Heart left ventricle (tissue), 16 donors: ENCODE measurements at regions not wholly inside any gene's neighbourhood (a gene's known extent, or its start where the extent isn't known, plus 50 kb on each side); places are given as distances from the start of the nearest gene placed in this dataset.

Experiments
- ATAC-seq, 4 donors: fragments of 200-7000 bp; cut with Tn5 transposase; one replicate each; pipeline ENCODE4 v1.9.1; 2020 to 2022; ENCODE audit warnings: moderate library complexity in 4 of 4, mild to moderate bottlenecking in 3 of 4, moderate number of reproducible peaks in 1 of 4
- DNase-seq, 5 donors: peaks; one replicate each; pipeline ENCODE4 v3.0.0-alpha.2; 2020
- H3K27ac ChIP-seq, 12 donors: fragments of 200-600 bp; sonication (generic) in 4 of 12; one replicate each; pipeline versions ENCODE4 v1.5.0 to v1.8.0; 2016 to 2022; ENCODE audit warnings: mild to moderate bottlenecking in 2 of 12
- H3K27me3 ChIP-seq, 9 donors: fragments of 200-600 bp; sonication (generic) in 2 of 9; one replicate each; pipeline versions ENCODE4 v1.5.1 to v1.8.0; 2016 to 2022; ENCODE audit warnings: mild to moderate bottlenecking in 3 of 9
- H3K36me3 ChIP-seq, 9 donors: fragments of 200-600 bp; sonication (generic) in 2 of 9; one replicate each; pipeline versions ENCODE4 v1.5.0 to v1.8.0; 2018 to 2022; ENCODE audit warnings: mild to moderate bottlenecking in 2 of 9
- H3K4me1 ChIP-seq, 12 donors: fragments of 200-600 bp; sonication (generic) in 4 of 12; one replicate each; pipeline versions ENCODE4 v1.5.0 to v1.8.0; 2016 to 2022; ENCODE audit warnings: mild to moderate bottlenecking in 3 of 12
- H3K4me3 ChIP-seq, 12 donors: fragments of 200-600 bp; sonication (generic) in 4 of 12; one replicate each; pipeline versions ENCODE4 v1.5.0 to v1.8.0; 2017 to 2022; ENCODE audit warnings: mild to moderate bottlenecking in 9 of 12, moderate library complexity in 4 of 12
- H3K9me3 ChIP-seq, 12 donors: fragments of 200-600 bp; sonication (generic) in 4 of 12; one replicate each; pipeline versions ENCODE4 v1.5.0 to v1.8.0; 2016 to 2022; ENCODE audit warnings: mild to moderate bottlenecking in 1 of 12
- CTCF ChIP-seq, 12 donors: fragments of 200-600 bp; sonication (generic) in 4 of 12; IDR thresholded peaks; one replicate each; pipeline versions ENCODE4 v1.5.0 to v1.8.0; 2018 to 2022; ENCODE audit warnings: antibody characterized with exemption in 12 of 12, mild to moderate bottlenecking in 5 of 12
- POLR2A ChIP-seq, 2 donors: fragments of 450-650 bp; IDR thresholded peaks; one replicate each; pipeline ENCODE4 v1.6.1; 2017; ENCODE audit warnings: antibody characterized with exemption in 2 of 2, mild to moderate bottlenecking in 2 of 2, moderate library complexity in 2 of 2
- WGBS, 4 donors: extraction: QIAGEN DNeasy Blood & Tissue Kit in 2 of 4; methylation state at CpG; one replicate each; pipeline versions ENCODE4 v1.1.5 to v1.1.7; 2013 to 2018; 5-methylcytosine and 5-hydroxymethylcytosine counted together
- intact Hi-C, 10 donors: fragments of 100-400 bp; cut with DNase I; formaldehyde crosslinking; loops; one replicate each; pipeline versions ENCODE4 v1.11.1 to v1.14.2; 2022
- donor health status: ischemic (EF 13 %, LVEDD 7.1; RV severe dilation, severe dysfunction).
- donor health status: healthy with polysubstance abuse.
- donor health status: DM: no; HTN: yes; CAD: no.
- donor health status: DM: no; HTN: no; CAD: no.
- donor health status: ischemic (EF 25% LVEDD 6.9; RV normal size, moderate dysfunction).
- donor health status: ischemic (EF 25% LVEDD 5.7; RV mildly dilated, moderate dysfunction).
- donor health status: healthy.
- donor health status: DM: yes; HTN: yes; CAD: no.
- donor health status: ischemic (EF 35%, LVEDD 5.7; RV mildly dilated, moderate dysfunction).
- donor health status: nonischemic (EF 11% LVEDD 7.7; RV severe dilation, severe dysfunction).
- donor health status: DM: yes; HTN: yes; CAD: no.
- donor health status: PGD.
- donor health status: ischemic (EF 29% LVEDD 5.4; RV normal size, mild dysfunction).
- donor health status: nonischemic (EF 23%, LVEDD 6.1; RV moderate dilation, normal function).

GRCh38 chr6:3559561-3559960 is 102.7 kb upstream of the SLC22A23 start:
- ATAC-seq (no peak), DNase-seq (no peak)
- no peak overlapping the region for H3K4me3 ChIP-seq
- TF ChIP-seq CTCF (IDR thresholded peaks at IDR 0.05) (no peak), POLR2A (IDR thresholded peaks at IDR 0.05) (no peak)
- no peaks in the 10 kb centered on the region for H3K27me3 ChIP-seq
- no peak overlapping the region for H3K27ac ChIP-seq
- peaks cover 0 to 11% (median 0%) of the 10 kb centered on the region in 12 donors for H3K4me1 ChIP-seq
- no peaks in the 10 kb centered on the region for H3K36me3 ChIP-seq
- 31 to 58% (median 48%) methylated on average over 3 of the region's 3 CpGs for WGBS, 4 donors
- intact Hi-C loops: no loop called here
- H3K9me3 ChIP-seq: peaks cover 0 to 5% (median 0%) of the 10 kb centered on the region in 12 donors

GRCh38 chr6:3557336-3557735 is 100.5 kb upstream of the SLC22A23 start:
- ATAC-seq: no peak

GRCh38 chr6:3553254-3553653 is 96.4 kb upstream of the SLC22A23 start:
- intact Hi-C loops: no loop called here
- no peaks in the 10 kb centered on the region for H3K4me1 ChIP-seq
- no peaks in the 10 kb centered on the region for H3K36me3 ChIP-seq
- H3K9me3 ChIP-seq: peaks cover 0 to 50% (median 16%) of the 10 kb centered on the region in 12 donors
- TF ChIP-seq POLR2A (IDR thresholded peaks at IDR 0.05): no peak
- no peak for TF ChIP-seq CTCF (IDR thresholded peaks at IDR 0.05)
- H3K27ac ChIP-seq: no peak overlapping the region
- no peaks in the 10 kb centered on the region for H3K27me3 ChIP-seq
- ATAC-seq (no peak), DNase-seq (no peak)
- H3K4me3 ChIP-seq: no peak overlapping the region

More at GRCh38 chr6:3557336-3557735, 100.5 kb upstream of the SLC22A23 start:
- DNase-seq: no peak
- no peak overlapping the region for H3K4me3 ChIP-seq
- TF ChIP-seq CTCF (IDR thresholded peaks at IDR 0.05) (no peak), POLR2A (IDR thresholded peaks at IDR 0.05) (no peak)
- H3K36me3 ChIP-seq: no peaks in the 10 kb centered on the region
- intact Hi-C loops: no loop called here
- 74 to 84% (median 80%) methylated on average over 3 of the region's 3 CpGs for WGBS, 4 donors
- H3K27me3 ChIP-seq: no peaks in the 10 kb centered on the region
- H3K4me1 ChIP-seq: peaks cover 0 to 11% (median 0%) of the 10 kb centered on the region in 12 donors
- no peak overlapping the region for H3K27ac ChIP-seq
- H3K9me3 ChIP-seq: peaks cover 0 to 26% (median 9%) of the 10 kb centered on the region in 12 donors

- TF ChIP-seq CTCF (IDR thresholded peaks at IDR 0.05): no peak
- TF ChIP-seq POLR2A (IDR thresholded peaks at IDR 0.05): no peak
- H3K27me3 ChIP-seq: no peaks in the 10 kb centered on the region
- H3K27ac ChIP-seq: no peak overlapping the region
- DNase-seq (no peak), ATAC-seq (no peak)
- H3K4me1 ChIP-seq: no peaks in the 10 kb centered on the region
- H3K4me3 ChIP-seq: no peak overlapping the region
- no peaks in the 10 kb centered on the region for H3K36me3 ChIP-seq
- WGBS, 4 donors: 84 to 88% (median 85%) methylated on average over 5 of the region's 5 CpGs
- H3K9me3 ChIP-seq: peaks cover 0 to 50% (median 16%) of the 10 kb centered on the region in 12 donors
- intact Hi-C loops: no loop called here
Observed at GRCh38 chr6:3551716-3552511, 95.1 kb upstream of the SLC22A23 start.
